ENCODE measurements at regions not wholly inside any gene's neighbourhood (a gene's known extent, or its start where the extent isn't known, plus 50 kb on each side); places are given as distances from the start of the nearest gene placed in this dataset.
A peak's percentile ranks its signal among the peaks of the same experiment; 100 is the strongest.

DNA sequence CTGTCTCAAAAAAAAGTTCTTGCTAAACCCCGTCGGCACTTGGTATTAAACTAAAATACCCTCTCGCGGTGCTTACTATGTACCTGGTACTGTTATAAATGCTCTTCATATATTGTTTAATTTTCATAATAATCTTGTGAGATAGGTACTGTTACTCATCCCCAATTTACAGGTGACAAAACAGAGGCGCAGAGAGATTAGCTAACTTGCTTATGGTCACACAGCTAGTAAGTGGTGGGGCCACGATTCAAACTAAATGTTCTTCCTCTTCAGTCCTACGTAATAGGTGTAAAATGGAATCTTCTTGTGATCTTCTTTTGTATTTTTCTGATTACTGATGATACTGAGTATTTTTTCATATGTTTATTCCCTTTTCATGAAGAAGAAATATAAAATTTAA is 51.3 kb downstream of the TET3 start:
- DNase-seq (ENCODE audit: extremely low spot score, unreplicated experiment), result no peak
- Mint-ChIP-seq H3K27me3 (ENCODE audit: unreplicated experiment) (no peaks in the 10 kb centered on the region), H3K9me3 (ENCODE audit: unreplicated experiment) (no peaks in the 10 kb centered on the region)

GRCh38 chr2:74036450-74037195 is 51.9 kb downstream of the TET3 start:
- H3K27ac Mint-ChIP-seq (ENCODE audit: unreplicated experiment), result no peak overlapping the region
- H3K36me3 Mint-ChIP-seq (ENCODE audit: unreplicated experiment), result no peaks in the 10 kb centered on the region
- H3K27me3 Mint-ChIP-seq (ENCODE audit: unreplicated experiment), result no peaks in the 10 kb centered on the region
- DNase-seq (ENCODE audit: extremely low spot score, unreplicated experiment), result peak; percentile 44
- no peak for TF ChIP-seq CTCF (IDR thresholded peaks at IDR 0.05)
- H3K4me3 Mint-ChIP-seq (ENCODE audit: unreplicated experiment), result no peak overlapping the region
- H3K9me3 Mint-ChIP-seq (ENCODE audit: unreplicated experiment), result no peaks in the 10 kb centered on the region
- peaks cover 31% of the 10 kb centered on the region for H3K4me1 Mint-ChIP-seq (ENCODE audit: unreplicated experiment)

More for the DNA sequence above, 51.3 kb downstream of the TET3 start:
- H3K4me1 Mint-ChIP-seq (ENCODE audit: unreplicated experiment), result peaks cover 32% of the 10 kb centered on the region
- TF ChIP-seq CTCF (IDR thresholded peaks at IDR 0.05), result no peak
- H3K36me3 Mint-ChIP-seq (ENCODE audit: unreplicated experiment), result no peaks in the 10 kb centered on the region
- H3K27ac Mint-ChIP-seq (ENCODE audit: unreplicated experiment), result no peak overlapping the region
- no peak overlapping the region for H3K4me3 Mint-ChIP-seq (ENCODE audit: unreplicated experiment)

GRCh38 chr2:74037379-74037860 is 52.7 kb downstream of the TET3 start:
- Mint-ChIP-seq H3K9me3 (ENCODE audit: unreplicated experiment) (no peaks in the 10 kb centered on the region), H3K27me3 (ENCODE audit: unreplicated experiment) (no peaks in the 10 kb centered on the region), H3K36me3 (ENCODE audit: unreplicated experiment) (no peaks in the 10 kb centered on the region), H3K4me1 (ENCODE audit: unreplicated experiment) (peaks cover 24% of the 10 kb centered on the region), H3K4me3 (ENCODE audit: unreplicated experiment) (no peak overlapping the region), H3K27ac (ENCODE audit: unreplicated experiment) (no peak overlapping the region)
- no peak for TF ChIP-seq CTCF (IDR thresholded peaks at IDR 0.05)
- no peak for DNase-seq (ENCODE audit: extremely low spot score, unreplicated experiment)

DNA sequence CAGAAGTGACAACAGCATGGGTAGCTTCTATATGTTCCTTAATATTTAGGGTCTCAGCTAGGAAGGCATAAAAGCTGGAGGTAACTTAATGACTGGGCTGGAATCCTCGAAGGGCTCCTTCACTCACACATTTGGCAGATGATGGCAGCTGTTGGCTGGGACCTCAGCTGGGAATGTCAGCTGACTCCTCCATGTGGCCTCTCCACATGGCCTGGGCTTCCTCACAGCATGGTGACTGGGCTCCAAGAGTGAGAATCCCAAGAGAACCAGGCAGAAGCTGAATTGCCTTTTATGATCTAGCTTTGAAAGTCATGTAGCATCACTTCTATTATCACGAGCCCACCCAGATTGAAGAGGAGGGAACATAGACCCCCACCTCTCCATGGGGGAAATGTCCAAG is 54.9 kb downstream of the TET3 start:
- H3K27me3 Mint-ChIP-seq (ENCODE audit: unreplicated experiment), result no peaks in the 10 kb centered on the region
- no peaks in the 10 kb centered on the region for H3K9me3 Mint-ChIP-seq (ENCODE audit: unreplicated experiment)
- TF ChIP-seq CTCF (IDR thresholded peaks at IDR 0.05), result no peak
- H3K4me1 Mint-ChIP-seq (ENCODE audit: unreplicated experiment), result peaks cover 29% of the 10 kb centered on the region
- H3K4me3 Mint-ChIP-seq (ENCODE audit: unreplicated experiment), result no peak overlapping the region
- no peak overlapping the region for H3K27ac Mint-ChIP-seq (ENCODE audit: unreplicated experiment)
- H3K36me3 Mint-ChIP-seq (ENCODE audit: unreplicated experiment), result no peaks in the 10 kb centered on the region
- peak; percentile 54 for DNase-seq (ENCODE audit: extremely low spot score, unreplicated experiment)

- no peak for TF ChIP-seq CTCF (IDR thresholded peaks at IDR 0.05)
- Mint-ChIP-seq H3K4me1 (ENCODE audit: unreplicated experiment) (peaks cover 43% of the 10 kb centered on the region), H3K36me3 (ENCODE audit: unreplicated experiment) (no peaks in the 10 kb centered on the region), H3K9me3 (ENCODE audit: unreplicated experiment) (no peaks in the 10 kb centered on the region), H3K27me3 (ENCODE audit: unreplicated experiment) (no peaks in the 10 kb centered on the region), H3K4me3 (ENCODE audit: unreplicated experiment) (no peak overlapping the region), H3K27ac (ENCODE audit: unreplicated experiment) (no peak overlapping the region)
- DNase-seq (ENCODE audit: extremely low spot score, unreplicated experiment), result peak; percentile 54
These were observed 56.5 kb downstream of the TET3 start for GRCh38 chr2:74041182-74041581.

Measured in osteocyte (in vitro differentiated cells).